ENCODE measurements at regions not wholly inside any gene's neighbourhood (a gene's known extent, or its start where the extent isn't known, plus 50 kb on each side); places are given as distances from the start of the nearest gene placed in this dataset.
"Not testable (repeated sequence)": the region's sequence is repeated elsewhere in the genome, so short reads cannot be mapped to it uniquely, and the experiment has no call there.

DNA sequence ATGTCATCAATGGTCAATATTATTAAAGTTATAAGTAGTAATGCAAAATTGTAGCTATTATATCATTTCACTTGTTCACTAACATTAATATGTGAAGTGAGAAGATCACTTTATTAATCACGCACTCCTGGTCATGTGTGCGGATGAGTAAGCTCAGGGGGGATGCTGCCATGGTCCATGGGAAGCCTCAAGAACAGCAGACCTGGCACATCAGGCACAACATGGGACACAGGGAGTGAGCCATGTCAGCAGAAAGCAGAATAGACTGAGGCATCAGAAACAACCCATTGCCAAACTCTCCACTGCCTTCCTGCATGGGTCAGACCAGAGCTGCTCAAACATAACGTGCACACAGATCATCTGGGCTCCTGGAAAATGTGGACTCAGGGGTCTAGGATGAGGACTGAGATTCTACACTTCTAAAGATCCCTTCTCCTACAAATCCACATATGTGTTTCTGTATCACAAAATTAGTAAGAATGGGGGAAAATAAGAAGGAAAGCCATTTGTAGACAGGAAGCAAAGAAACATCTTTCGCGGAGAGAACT lies 63.8 kb upstream of the VPREB1 start:
- H3K4me1 Mint-ChIP-seq, result peaks cover 0 to 13% (median 0%) of the 10 kb centered on the region in 4 donors
- H3K4me3 Mint-ChIP-seq, result no peak overlapping the region
- peaks cover 8 to 82% (median 35%) of the 10 kb centered on the region in 5 donors for H3K27me3 Mint-ChIP-seq
- H3K27ac Mint-ChIP-seq, result no peak overlapping the region
- H3K36me3 Mint-ChIP-seq, result no peaks in the 10 kb centered on the region
- no peaks in the 10 kb centered on the region for H3K9me3 Mint-ChIP-seq
- POLR2A ChIA-PET, result no interaction called here
- DNase-seq, result no peak
- no peak for ATAC-seq

DNA sequence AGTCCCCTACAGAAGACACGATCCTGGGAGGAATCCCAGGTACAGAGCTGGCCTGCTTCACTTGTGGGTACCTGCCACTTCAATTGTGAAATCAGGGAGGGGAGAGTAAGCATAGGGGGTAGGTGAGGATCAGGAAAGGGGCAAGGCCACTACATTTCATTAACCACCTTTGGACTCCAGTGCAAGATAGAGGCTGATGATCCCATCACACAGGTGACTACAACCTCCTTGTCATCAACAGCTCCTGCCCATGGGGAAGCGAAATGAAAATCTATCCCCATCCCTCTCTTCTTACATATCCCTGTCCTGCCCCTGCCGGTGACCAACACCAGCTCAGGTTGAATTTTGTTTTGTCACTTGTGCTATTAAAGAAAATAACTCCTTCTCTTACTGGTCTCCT lies 64.7 kb upstream of the VPREB1 start:
- H3K36me3 Mint-ChIP-seq, result no peaks in the 10 kb centered on the region
- ATAC-seq (no peak), DNase-seq (no peak)
- peaks cover 0 to 1% (median 0%) of the 10 kb centered on the region in 9 donors for H3K9me3 Mint-ChIP-seq
- no peak overlapping the region for H3K27ac Mint-ChIP-seq
- no peak overlapping the region for H3K4me3 Mint-ChIP-seq
- peaks cover 3 to 79% (median 37%) of the 10 kb centered on the region in 5 donors for H3K27me3 Mint-ChIP-seq
- H3K4me1 Mint-ChIP-seq, result peaks cover 0 to 13% (median 0%) of the 10 kb centered on the region in 4 donors
- POLR2A ChIA-PET, result no interaction called here

DNA sequence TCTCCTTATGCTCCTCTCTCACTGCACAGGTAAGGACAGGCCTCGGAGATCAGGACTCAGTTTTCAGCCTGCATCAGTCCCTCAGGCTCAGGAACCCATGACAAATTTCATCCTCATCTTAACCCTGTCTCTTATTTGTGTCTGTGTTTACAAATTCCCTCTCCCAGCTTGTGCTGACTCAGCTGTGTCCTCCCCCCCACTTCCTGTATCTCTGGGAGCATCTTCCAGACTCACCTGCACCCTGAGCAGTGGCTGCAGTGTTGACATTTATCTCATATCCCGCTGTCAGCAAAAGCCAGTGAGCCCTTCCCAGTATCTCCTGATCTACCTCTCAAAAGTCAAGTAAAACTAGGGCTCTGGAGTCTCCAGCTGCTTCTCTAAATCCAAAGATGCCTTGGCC lies 65.6 kb upstream of the VPREB1 start:
- Mint-ChIP-seq H3K27ac (no peak overlapping the region), H3K4me1 (peaks cover 0 to 13% (median 0%) of the 10 kb centered on the region in 4 donors), H3K9me3 (peaks cover 0 to 1% (median 0%) of the 10 kb centered on the region in 9 donors), H3K36me3 (no peaks in the 10 kb centered on the region), H3K27me3 (peaks cover 2 to 70% (median 32%) of the 10 kb centered on the region in 5 donors), H3K4me3 (no peak overlapping the region)
- DNase-seq (no peak), ATAC-seq (no peak)
- POLR2A ChIA-PET, result no interaction called here

DNA sequence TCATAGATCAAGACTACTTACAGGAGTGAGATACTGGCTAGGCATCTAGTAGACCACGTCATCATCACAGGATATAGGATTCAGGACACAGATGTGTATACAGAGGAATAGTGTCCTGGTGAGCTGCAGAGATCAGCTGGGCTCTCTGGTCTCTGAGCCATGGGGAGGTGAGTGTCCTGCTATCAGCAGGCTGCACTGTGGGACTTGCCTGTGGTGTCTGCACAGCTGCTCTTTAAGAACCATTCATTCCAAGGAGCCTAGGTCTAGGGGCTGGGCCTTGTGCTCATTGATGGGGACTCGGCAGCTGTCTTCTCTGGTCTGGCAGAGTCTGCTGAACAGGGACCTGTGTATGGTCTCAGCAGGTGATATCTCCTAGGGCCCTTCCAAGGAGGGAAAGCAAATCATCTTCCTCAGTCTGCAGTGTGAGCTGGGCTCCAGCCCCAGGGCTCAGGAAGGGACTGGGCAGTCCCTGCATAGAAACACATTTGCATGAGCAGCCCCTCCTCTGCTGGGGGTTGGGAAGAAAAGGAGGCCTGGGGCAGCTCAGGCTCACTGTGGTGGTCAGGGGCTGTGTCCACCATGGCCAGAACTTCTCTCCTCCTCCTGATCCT lies 66.1 kb upstream of the VPREB1 start:
- POLR2A ChIA-PET, result no interaction called here
- no peak for DNase-seq
- Mint-ChIP-seq H3K36me3 (no peaks in the 10 kb centered on the region), H3K27ac (no peak overlapping the region), H3K27me3 (peaks cover 2 to 65% (median 29%) of the 10 kb centered on the region in 5 donors), H3K4me3 (no peak overlapping the region), H3K4me1 (peaks cover 0 to 13% (median 0%) of the 10 kb centered on the region in 4 donors), H3K9me3 (peaks cover 0 to 1% (median 0%) of the 10 kb centered on the region in 9 donors)
- ATAC-seq, result no peak

DNA sequence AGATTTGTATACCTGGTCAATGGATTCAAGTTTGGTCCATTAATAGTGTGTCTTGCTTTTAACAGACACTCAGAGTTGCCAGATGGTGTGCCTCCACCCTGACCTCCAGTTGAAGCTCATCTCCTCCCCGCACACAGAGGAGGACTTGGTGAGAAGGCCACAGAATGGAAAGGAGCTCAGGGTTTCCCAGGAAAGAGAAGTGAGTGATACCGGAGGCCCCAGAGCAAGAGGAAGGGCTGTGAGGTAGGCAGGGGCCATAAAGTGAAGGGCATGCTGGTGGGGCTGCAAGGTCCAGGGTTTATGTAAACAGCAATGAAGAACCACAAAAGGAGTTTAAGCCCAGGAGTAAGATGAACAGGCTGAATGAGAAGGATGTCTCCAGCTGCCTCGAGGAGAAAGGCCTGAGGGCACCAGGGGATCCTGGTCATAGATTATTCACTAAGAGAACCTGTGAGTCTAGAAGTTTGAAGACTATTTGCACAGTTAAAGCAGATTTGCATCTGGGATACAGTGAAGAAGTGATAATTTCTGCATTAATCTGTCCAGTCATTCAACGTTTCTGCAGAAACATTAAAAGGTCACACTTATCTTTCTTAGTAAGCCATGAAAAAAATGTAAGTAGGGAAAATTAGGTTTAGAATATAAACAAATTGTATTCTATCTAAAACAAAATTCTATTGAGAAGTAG lies 67.5 kb upstream of the VPREB1 start:
- H3K4me1 Mint-ChIP-seq, result peaks cover 0 to 6% (median 0%) of the 10 kb centered on the region in 4 donors
- no peak for DNase-seq
- H3K9me3 Mint-ChIP-seq, result peaks cover 0 to 1% (median 0%) of the 10 kb centered on the region in 9 donors
- H3K4me3 Mint-ChIP-seq, result no peak overlapping the region
- H3K27ac Mint-ChIP-seq, result no peak overlapping the region
- H3K36me3 Mint-ChIP-seq, result no peaks in the 10 kb centered on the region
- no peak for ATAC-seq
- peaks cover 0 to 51% (median 26%) of the 10 kb centered on the region in 5 donors for H3K27me3 Mint-ChIP-seq
- POLR2A ChIA-PET, result no interaction called here

DNA sequence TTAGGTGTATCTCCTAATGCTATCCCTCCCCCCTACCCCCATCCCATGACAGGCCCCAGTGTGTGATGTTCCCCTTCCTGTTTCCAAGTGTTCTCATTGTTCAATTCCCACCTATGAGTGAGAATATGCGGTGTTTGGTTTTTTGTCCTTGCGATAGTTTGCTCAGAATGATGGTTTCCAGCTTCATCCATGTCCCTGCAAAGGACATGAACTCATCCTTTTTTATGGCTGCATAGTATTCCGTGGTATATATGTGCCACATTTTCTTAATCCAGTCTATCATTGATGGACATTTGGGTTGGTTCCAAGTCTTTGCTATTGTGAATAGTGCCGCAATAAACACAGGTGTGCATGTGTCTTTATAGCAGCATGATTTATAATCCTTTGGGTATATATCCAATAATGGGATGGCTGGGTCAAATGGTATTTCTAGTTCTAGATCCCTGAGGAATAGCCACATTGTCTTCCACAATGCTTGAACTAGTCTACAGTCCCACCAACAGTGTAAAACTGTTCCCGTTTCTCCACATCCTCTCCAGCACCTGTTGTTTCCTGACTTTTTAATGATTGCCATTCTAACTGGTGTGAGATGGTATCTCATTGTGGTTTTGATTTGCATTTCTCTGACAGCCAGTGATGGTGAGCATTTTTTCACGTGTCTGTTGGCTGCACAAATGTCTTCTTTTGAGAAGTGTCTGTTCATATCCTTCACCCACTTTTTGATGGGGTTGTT lies 71.5 kb upstream of the VPREB1 start:
- H3K9me3 Mint-ChIP-seq, DNase-seq, POLR2A ChIA-PET, H3K4me3 Mint-ChIP-seq, ATAC-seq, H3K36me3 Mint-ChIP-seq, H3K27ac Mint-ChIP-seq: not testable (repeated sequence)
- H3K27me3 Mint-ChIP-seq, result peaks cover 0 to 22% (median 7%) of the 10 kb centered on the region in 5 donors
- peaks cover 5 to 31% (median 9%) of the 10 kb centered on the region in 4 donors for H3K4me1 Mint-ChIP-seq

DNA sequence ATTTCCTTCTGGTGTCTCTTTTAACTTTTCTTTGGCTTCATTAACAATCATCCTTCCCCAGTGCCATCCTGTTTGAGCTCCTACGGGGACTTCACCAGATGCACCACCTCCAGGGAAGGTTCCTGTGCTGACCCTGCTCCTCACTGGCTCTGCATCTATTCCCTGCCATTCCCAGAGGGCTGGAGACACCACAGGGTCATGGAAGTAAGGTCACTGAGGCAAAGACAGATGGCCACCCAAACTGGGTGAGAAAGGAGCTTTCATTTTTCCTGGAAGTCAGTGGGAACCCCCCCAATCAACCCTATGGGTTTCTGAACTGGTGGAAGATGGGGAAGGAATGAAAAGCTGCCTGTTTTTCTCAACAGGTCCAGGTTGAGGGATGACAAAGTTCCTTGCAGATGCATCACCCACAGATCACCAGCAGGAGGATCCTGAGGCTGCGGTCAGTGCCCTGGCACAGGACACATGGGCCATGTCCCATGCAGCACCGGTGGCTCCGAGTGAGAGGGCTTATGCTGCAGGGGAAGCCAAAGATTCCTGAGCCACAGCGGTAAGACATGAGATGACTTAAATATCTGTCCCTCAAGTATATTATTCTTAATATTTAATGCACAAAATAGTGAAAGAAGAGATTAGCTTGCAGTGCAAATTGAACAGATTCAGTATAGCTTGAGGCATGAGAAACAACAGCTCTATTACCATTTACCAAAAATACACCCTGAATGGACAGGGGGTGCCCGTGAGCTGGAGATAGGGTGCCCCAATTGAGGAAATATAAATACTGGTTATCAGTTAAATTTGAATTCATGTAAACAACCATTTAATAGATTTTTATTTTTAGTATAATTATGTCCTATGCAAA lies 73.0 kb upstream of the VPREB1 start:
- ATAC-seq, result no peak
- POLR2A ChIA-PET, result no interaction called here
- no peaks in the 10 kb centered on the region for H3K36me3 Mint-ChIP-seq
- peak overlapping the region in 2 of 10 donors; percentile 7 to 30 for H3K27ac Mint-ChIP-seq
- no peak overlapping the region for H3K4me3 Mint-ChIP-seq
- no peak for DNase-seq
- peaks cover 0 to 12% (median 0%) of the 10 kb centered on the region in 5 donors for H3K27me3 Mint-ChIP-seq
- peaks cover 0 to 1% (median 0%) of the 10 kb centered on the region in 9 donors for H3K9me3 Mint-ChIP-seq
- H3K4me1 Mint-ChIP-seq, result peaks cover 8 to 39% (median 18%) of the 10 kb centered on the region in 4 donors

DNA sequence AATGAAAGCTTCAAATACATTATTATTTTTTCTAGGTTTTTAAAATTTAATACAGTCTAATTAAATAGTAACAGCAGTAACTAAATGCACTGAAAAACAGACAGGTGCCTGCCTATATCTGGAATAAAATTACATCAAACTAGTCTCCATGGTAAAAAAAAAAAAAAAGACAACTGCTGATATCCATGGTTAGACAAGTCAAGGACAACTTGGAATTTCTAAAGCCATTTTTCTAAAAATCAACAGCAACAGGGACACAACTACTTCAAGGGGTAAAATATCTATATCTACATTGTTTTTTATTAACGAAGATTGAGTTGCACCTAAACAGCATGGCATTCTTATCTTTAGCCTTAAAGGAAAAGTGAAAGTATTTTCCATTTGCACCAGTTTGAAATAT lies 74.7 kb upstream of the VPREB1 start:
- H3K27me3 Mint-ChIP-seq, result peaks cover 0 to 5% (median 0%) of the 10 kb centered on the region in 5 donors
- no peak for DNase-seq
- H3K4me1 Mint-ChIP-seq, result peaks cover 8 to 53% (median 18%) of the 10 kb centered on the region in 4 donors
- POLR2A ChIA-PET, result no interaction called here
- H3K9me3 Mint-ChIP-seq, result no peaks in the 10 kb centered on the region
- no peak for ATAC-seq
- no peaks in the 10 kb centered on the region for H3K36me3 Mint-ChIP-seq
- H3K4me3 Mint-ChIP-seq, result peak overlapping the region; percentile 2 to 74 (median 44)
- H3K27ac Mint-ChIP-seq, result peak overlapping the region in 3 of 10 donors; percentile 3 to 46 (median 14)

DNA sequence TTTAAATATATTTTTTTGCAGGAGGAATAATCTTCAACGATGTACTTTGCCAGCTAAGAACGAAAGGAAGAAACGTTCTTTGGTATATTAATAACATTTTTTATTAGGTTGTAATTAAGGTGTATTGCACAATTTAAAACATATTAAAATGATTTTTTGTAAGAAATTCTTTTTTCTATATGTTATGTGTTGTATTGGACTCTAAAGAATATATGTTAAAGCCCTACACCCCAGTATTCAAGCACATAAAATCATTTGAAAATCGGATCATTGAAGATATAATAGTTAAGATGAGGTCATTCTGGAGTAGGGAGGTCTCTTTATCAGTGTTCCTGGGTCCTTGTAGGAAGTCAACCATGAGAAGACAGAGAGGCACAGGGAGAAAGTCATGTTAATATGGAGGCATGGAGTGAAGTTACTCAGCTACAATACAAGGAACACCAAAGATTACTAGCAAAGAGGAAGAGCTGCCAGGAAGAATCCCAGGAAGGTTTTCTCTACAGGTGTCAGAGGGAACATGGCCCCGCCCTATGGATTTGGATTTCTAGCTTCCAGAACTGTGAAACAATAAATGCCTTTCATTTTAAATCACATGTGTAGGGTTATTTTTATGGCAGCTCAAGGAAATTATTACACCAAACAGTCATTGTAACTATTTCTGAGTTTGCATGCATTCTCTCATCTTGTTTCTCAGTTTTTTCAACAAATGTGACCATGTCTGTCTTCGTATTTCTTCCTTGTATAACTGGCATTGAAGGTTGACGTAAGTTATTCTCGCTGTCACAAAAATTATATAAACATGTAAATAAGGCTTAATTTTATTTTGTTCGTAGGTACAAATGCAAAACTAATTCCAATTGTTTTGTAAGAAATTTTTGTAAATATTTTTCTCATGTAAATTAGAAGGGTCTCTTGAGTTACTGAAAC lies 75.4 kb upstream of the VPREB1 start:
- no peaks in the 10 kb centered on the region for H3K9me3 Mint-ChIP-seq
- POLR2A ChIA-PET, result no interaction called here

DNA sequence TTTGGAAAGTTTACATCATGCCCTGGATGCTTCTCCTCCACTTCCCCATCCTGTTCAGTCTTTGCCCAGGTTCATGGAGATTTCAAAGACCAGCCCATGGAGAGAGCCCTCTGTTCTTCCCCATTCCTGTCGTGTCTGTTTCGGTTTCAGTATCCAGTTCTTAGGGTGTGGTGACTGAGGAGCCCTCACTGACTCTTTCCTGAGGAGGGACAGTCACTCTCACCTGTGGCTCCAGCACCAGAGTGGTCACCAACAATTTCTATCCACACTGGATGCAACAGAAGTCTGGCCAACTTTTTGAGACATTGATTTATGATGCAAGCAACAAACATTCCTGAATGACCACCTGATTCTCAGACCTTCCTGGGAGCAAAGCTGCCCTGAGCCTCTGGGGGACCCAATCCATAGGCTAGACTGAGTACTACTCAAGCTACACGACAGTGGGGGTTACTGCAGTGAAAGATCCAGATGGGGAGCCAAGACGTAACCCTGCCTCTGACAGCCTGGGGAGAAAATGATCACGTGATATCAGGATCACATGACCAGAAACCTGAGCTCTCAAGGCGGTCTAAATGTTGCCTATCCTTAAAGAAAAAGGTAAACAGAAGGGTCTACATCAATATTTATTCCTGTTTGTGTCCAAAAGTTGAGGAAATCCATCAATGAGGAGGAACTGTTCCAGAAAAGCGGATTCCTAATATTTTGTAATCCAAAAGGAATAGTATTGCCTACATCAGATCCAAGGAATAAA lies 76.2 kb upstream of the VPREB1 start:
- Mint-ChIP-seq H3K27me3 (peaks cover 0 to 14% (median 3%) of the 10 kb centered on the region in 5 donors), H3K4me1 (peaks cover 8 to 69% (median 18%) of the 10 kb centered on the region in 4 donors), H3K27ac (peak overlapping the region; percentile 34 to 87 (median 78)), H3K4me3 (peak overlapping the region; percentile 65 to 85 (median 76)), H3K9me3 (no peaks in the 10 kb centered on the region), H3K36me3 (no peaks in the 10 kb centered on the region)
- POLR2A ChIA-PET, result no interaction called here
- DNase-seq (peak in 4 of 10 donors; percentile 3 to 36 (median 12)), ATAC-seq (peak; percentile 57 to 70)

More for the DNA sequence above, 75.4 kb upstream of the VPREB1 start:
- Mint-ChIP-seq H3K27ac (peak overlapping the region in 1 of 10 donors; percentile 60), H3K36me3 (no peaks in the 10 kb centered on the region), H3K4me3 (peak overlapping the region in 2 of 10 donors; percentile 11 to 39), H3K27me3 (peaks cover 0 to 5% (median 0%) of the 10 kb centered on the region in 5 donors), H3K4me1 (peaks cover 8 to 60% (median 18%) of the 10 kb centered on the region in 4 donors)
- ATAC-seq (no peak), DNase-seq (no peak)

DNA sequence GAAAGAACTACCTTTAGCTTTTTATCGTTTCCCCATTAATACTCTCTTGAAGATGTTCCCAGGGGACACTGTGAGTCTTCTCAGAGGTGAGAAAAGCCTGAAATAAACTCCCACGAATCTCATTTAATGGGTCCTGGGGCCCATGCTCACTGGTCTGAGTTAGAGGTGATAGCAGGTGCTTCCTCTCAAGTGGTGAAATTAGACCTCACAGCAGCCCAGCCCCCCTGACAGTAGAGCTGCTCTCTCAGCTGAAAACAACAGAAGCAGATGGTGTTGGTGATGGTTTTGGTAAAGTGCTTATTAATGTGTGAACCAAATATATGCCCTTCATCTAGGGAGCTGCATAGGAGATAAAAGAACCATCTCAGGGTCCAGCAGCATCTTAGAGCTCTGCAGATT lies 76.8 kb upstream of the VPREB1 start:
- Mint-ChIP-seq H3K4me1 (peaks cover 8 to 72% (median 18%) of the 10 kb centered on the region in 4 donors), H3K36me3 (no peaks in the 10 kb centered on the region), H3K27me3 (peaks cover 0 to 14% (median 3%) of the 10 kb centered on the region in 5 donors), H3K4me3 (peak overlapping the region; percentile 65 to 85 (median 76)), H3K9me3 (no peaks in the 10 kb centered on the region), H3K27ac (peak overlapping the region in 8 of 10 donors; percentile 34 to 87 (median 78))
- POLR2A ChIA-PET, result no interaction called here
- ATAC-seq, result peak; percentile 29 to 72
- DNase-seq, result peak in 2 of 10 donors; percentile 47 to 71

Data from naive thymus-derived CD8-positive, alpha-beta T cell (primary cell).